NCI-H460 (cell line): ENCODE measurements at regions not wholly inside any gene's neighbourhood (a gene's known extent, or its start where the extent isn't known, plus 50 kb on each side); places are given as distances from the start of the nearest gene placed in this dataset.

Experiments used
- DNase-seq: peaks from one replicate; pipeline ENCODE4 v3.0.0-alpha.2; 2016; ENCODE audit warnings: low read depth; ENCODE audit errors: extremely low read depth

DNA sequence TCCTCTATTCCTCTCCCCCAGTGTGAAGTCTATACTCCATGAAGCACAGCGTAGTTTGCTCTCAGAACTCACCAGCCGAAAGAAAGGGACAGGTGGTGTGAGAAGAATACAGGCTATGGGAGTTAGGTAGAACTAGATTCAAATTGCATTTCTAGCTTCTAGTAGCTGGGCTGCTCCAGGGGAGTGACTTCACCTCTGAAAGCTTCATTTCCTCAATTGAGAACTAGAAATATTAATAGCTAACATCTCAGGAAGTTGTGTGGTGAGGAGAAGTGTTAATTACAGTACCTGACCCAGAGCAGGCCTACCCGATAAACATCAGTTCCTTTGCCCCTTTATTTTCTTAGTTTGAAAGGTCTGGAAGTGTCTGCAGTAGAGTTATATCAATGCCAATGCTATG lies 484.7 kb upstream of the TENM4 start:
- DNase-seq = no peak

DNA sequence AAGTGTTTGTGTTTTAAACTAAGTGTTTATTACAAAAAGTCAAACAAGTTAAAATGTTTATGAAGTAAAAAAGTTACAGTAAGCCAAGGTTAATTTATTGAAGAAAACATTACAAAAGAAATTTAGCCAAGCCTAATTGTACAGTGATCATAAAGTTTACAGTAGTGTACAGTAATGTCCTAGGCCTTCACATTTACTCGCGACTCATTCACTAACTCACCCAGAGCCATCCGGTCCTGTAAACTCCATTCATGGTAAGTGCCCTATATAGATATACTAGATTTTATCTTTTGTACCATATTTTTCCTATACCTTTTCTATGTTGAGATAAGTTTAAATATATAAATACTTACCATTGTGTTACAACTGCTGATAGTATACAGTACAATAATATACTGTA lies 481.8 kb upstream of the TENM4 start:
- DNase-seq = no peak

DNA sequence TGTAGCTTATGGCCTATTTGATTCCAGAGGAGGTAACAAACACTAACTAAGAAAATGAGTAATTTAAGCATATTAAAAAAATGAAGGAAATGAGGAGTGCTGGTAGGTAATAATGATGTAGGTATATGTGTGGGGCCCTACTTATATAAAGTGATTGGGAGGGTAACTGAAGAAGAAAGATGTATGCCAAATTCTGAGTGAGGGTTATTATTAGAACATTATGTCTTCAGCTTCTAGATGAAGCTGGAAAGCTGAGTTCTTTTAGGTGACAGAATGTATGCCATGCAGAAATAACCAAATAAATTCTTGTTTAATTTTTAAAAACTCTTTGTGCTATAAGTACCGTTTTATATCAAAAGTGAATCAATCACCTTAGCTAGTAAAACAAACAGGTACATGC lies 479.6 kb upstream of the TENM4 start:
- DNase-seq = no peak

DNA sequence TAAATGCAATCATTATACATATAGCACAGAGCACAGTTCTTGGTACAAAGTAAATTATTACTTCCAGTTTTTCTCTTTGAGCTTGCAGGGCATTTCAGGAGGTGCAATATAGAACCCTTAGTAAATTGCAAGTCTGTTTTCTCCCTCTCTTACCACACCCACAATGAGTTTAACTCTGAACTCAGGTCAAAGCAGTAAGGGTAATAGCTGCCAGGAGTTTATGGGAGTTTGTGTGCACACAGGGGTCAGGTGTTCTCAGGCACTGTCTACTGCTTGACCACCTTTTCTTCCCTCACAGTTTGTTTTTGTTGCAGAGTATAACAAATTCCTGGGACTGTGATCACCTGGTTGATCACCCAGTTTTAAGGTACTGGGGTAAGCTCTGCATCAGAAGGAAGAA lies 478.5 kb upstream of the TENM4 start:
- DNase-seq = no peak

DNA sequence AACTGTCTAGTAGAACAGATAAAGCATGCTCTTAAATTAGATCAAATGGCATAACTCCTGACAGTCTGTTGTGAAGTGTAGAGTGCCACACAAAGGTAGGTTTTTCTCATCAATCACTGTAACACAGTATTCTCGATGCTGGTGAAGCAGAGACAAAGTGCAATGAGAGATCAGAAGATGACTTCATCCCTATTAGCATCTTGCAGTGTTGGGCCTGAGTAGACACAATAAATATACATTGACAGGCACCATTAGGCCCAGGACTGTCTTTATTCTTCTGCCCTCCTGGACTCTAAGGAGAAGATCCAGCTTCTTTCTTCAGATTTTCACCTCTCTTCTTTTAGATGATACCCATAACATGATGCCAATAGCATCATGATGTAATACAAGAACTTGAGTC lies 478.0 kb upstream of the TENM4 start:
- no peak for DNase-seq

DNA sequence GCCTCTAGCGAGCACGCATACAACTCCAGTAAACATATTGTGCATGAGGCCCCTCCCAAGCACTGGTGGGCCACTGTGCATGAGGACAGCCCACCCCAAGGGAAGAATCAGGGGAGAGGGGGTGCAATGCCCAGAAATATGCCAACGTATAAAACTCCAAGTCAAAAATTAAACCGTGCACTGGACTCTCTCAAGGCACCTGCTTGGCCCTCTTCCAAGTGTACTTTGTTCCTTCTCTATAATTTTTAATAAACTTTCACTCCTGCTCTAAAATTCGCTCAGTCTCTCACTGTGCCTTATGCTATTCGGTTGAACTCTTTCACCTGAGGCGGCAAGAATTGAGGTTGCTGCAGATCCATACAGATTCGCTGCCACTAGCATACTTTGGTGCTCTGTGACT lies 465.3 kb upstream of the TENM4 start:
- no peak for DNase-seq

DNA sequence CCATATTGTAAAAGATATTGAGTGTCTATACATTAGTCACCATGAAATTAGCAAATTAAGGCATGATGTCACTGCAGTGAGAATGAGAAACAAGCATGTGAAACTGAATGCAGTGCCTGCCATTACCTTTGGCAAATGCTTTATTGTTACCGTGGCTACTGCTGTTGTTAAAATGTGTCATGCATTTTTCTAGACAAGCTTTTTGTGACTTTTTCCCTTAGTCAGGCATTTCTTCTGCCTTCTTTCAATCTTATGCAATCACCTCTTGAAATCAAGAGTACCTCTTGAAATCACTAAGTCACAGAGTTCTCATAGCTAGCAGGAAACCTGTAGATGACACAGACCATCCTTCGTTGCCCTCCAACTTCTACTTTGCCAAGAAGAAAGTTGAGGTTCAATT lies 461.7 kb upstream of the TENM4 start:
- DNase-seq = no peak

DNA sequence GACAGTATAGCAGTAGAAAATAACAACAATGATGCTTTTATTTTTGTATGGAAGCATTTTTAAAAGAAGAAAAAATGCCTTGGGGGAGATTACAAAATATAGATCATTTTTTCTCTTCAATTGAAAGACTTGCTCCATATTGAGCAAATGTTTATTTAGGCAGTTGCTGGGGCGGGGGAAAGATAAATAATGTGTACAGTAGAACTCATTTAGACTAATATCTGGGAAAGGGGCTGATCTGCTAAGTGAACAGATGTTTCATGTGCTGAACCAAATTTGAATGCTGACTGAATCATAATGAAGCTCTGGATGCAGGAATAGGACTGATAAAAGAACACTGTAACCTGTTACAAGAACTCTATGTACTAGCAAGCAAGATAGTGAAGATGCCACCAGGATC lies 457.1 kb upstream of the TENM4 start:
- no peak for DNase-seq

DNA sequence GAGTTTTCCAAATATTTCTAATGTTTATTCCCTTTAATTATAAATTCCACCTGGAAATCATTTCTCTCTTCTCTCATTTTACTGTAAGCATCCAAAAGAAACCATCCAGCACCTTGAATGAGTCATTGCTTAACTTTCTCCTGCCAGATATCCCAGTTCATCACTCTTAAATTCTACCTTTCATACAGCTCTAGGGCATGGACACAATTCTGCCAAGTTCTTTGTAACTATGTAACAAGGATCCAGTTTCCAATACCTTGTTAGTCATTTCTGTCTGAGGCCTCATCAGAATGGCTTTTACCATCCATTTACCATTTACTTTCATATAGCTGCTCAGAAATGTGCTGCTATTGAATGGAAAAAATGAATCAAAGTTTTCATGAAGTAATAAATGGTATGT lies 455.4 kb upstream of the TENM4 start:
- DNase-seq = no peak

DNA sequence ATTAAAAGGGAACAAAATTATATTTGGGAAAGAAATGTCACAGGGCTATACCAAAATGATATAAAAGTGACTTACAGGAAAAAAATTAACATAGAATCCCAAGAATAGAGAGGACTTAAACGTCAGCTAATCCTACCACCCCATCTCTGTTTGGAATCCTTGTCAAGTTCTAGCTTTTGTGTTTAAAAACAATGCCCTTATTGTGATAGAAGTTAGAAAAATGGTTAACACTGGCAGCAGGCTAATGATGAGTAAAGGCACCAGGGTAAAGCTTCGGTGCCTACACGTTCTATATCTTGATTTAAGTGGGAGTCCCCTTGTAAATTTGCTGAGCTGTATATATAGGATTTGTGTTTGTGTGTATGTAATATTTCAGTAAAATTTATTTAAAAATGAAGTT lies 453.3 kb upstream of the TENM4 start:
- DNase-seq = no peak

DNA sequence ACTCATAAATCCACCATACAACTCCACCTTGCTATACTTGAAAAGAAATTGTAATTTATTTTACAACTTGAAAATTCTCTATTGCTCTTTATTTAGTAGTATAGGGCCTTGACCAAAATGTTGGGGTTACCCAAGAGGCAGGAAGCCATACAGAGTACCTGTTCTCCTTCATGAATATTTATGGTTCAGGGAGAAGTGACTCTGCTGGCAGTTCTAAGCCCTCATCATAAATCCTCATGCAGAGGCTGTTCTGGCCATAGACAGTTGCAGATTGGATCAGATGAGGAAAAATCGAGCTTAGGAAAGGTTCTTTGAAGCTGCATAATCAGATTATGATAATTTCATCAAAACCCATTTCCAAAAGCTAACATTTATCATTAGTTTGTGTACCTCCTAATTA lies 449.4 kb upstream of the TENM4 start:
- no peak for DNase-seq

DNA sequence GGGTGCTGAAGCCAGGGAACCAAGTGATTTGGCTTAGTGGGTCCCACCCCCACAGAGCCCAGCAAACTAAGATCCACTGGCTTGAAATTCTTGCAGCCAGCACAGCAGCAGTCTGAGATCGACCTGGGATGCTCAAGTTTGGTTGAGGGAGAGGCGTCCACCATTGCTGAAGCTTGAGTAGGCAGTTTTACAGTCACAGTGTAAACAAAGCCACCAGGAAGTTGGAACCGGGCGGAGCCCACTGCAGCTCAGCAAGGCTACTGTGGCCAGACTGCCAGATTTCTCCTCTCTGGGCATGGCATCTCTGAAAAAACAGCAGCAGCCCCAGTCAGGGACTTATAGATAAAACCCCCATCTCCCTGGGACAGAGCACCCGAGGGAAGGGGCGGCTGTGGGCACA lies 424.1 kb upstream of the TENM4 start:
- no peak for DNase-seq

DNA sequence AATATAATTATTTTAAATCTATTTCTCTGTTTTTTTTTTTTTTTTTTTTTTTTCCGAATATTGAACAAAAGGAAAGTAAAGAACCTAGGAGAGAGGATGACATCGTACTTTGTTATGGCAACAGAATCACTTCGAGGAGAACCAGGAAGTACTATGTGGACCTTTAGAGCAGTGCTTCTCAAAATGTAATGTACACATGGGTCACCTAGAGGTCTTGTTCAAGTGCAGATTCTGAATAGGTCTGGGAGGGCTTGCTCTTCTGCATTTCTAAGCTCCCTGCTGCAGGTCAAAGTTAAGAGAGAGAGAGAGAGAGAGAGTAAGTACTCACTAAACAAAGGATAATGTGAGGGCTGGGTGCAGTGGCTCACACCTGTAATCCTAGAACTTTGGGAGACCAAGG lies 419.5 kb upstream of the TENM4 start:
- no peak for DNase-seq

DNA sequence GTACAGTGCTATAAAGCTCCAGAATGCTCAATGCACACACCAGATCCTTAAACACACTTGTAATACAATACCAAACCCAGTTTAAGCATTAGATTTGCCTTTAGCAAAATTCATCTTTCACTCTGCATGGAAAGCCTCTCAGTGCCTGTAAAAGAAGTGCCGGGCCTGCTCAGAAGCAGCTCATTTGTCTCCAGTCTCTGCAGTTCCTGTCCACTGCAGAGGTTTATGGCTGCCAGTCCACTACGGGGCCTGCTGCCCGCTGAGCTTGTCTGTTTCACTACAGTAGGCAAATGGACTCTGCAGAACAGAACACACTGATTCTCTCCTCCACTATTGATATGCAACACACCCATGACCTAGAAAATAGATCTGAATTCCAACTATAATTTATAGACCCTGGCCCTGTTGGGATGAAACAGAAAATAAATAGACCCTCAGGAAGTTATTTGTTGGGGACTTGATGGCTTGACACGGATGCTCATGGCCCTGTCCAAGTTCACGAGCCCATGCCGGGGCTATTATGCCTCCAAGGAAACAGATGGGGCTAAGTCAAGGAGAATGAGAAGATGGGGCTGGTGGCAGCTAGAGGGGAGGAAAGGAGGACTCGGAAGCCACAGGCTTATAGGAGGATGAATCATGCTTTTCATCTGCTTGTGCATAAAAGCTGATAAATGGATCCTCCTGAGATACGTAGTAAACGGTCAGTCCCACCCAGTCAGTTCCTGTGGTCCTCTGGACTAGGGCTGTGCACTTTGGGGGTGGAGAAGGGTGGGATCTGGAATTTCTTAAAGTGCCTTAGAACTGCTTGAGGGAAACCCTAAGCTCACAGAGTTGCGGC lies 416.8 kb upstream of the TENM4 start:
- DNase-seq = no peak

DNA sequence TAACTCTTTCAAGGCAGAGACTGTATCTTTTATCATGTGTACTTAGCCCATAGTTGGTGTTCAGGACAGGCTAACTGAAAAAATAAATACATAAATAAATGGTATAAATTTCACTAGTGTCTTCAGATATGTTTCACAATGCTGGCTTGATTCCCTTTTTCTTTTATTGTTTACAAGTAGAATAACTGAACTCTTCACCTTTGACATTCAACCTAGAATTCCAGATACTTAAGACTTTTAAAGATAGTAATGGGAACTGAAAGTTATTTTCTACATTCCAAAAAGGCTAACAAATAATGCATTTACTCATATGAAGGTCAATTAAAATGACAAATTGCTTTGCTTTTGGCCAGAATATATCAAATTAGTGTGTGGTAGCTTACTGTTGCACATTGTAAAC lies 411.3 kb upstream of the TENM4 start:
- DNase-seq = no peak

DNA sequence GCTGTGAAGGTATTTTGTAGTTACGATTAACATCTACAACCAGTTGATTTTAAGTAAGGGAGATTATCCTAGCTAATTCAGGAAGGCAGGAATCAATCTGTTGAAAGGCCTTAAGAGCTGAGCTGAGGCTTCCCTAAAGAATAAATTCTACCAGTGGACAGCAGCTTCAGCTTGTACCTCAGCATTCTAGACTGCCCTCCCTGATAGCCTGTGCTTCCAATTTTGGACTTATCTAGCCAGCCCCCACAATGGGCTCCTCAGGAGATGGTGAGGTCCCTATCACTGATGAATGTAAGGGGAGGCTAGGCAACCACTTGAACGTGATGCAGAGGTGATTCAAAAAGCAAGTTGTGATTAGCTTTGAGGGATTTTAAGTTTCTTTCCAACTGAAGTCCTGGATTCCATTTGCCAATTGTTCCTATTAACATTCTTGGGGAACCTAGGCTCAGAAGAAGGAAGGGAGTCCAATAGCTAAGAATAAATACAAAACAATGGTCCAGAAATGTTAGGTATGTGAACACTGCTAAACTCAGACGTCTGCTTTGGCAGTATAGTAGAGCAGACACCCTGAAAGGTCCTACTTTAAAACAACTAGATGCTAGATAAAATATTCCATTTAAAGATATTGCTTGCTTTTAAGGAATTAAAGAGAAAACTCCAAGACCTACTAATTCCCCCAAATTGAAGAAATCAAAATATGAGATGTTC lies 404.3 kb upstream of the TENM4 start:
- DNase-seq = no peak

DNA sequence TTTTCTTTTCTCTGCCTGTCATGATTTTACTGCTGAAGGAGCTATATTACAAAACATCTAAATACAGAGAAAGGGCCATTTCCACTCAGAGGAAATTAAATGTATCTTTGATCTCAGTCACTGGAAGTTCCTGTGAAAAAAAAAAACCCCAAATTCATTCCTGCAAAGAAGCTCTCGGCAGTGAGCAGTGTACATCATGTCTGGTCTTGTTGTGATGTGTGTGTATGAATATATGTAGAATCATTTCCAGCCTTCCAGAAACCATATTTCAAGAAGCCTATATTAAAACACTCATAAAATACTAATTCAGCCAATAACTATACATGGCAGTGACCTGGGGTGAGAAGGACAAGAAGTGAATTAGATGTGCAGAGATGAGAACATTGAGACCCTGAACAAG lies 393.2 kb upstream of the TENM4 start:
- no peak for DNase-seq

DNA sequence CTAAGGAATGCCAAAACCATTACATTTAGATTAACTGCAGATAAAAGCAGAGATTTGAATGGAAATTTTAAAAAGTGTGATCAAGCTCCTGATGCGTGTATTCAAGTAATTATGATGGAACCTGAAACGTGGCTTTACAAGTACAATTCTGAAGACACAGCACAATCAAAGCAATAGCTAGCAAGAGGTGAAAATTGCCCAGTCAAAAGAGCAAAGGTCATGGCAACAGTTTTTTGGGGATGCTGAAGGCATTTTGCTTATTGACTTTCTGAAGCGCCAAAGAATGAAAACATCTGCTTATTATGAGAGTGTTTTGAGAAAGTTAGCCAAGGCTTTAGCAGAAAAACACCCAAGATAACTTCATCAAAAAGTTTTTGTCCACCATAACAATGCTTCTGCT lies 389.6 kb upstream of the TENM4 start:
- DNase-seq = no peak

DNA sequence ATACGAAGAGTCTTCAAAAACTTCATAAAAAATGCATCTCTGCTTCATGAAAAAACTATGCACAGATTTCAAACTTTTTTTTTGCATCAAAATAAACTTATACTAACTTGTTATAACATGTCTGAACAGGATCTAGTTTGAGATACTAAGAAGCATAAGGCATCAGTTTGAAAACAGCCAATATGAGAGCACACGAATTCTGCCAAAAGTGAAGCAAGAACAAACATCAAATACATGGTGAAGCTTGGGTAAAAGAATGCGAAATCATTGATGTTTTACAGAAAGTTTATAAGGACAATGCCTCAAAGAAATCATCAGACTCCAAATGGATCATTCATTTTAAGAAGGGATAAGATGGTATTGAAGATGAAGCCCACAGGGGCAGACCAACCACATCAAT lies 389.1 kb upstream of the TENM4 start:
- DNase-seq = no peak

DNA sequence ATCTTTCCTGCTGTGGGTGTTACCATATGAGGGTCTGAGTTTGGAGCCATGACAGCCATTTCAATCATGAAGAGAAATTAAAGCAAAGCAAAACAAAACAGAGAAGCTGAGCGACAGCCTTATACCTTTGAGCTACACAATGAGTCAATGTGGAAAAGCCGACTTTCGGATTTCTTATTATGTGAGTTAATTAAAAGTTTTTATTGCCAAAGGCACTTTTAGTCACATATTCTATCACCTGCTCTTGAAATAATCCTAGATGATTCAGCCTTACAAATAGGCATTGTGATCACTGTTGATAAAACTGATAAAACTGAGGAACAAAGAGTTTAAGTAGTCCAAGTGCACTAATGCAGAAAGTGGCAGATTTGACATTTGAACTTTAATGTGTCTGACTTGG lies 381.9 kb upstream of the TENM4 start:
- no peak for DNase-seq

DNA sequence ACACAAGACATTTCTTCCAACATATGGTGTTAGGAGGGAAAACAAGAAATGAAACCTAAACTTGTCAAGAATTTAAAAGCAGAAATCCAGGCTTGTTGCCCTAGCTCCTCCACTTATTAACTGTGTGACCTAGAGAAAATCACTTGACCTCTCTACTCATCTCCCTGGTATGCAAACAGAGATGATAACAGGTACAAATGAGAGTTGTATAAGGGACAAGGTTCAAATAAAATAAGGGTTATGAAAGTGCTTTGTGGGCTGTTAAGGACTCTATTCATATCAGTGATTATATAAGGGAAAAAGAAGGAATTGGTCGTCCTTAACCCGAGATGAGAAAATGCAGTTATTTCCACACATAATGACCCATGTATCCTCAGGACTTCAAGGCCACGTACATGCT lies 372.7 kb upstream of the TENM4 start:
- no peak for DNase-seq

DNA sequence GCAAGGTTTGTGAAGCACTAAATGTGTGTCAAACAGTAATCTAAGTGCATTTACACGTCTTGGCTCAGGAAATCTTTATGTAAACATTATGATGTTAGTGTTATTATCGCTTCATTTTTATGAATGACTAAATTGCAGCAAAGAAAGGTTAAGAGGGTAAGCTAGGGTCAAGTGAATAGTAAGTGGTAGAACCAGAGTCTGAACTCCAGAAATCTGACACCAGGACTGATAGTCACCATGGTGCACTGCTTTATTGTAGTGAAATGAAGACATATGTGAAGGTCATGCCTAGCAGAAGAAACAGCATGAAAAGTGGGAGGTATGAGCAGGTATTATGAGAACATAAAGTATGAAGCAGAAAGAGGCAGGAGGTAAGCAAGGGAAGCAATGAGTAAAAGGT lies 368.7 kb upstream of the TENM4 start:
- no peak for DNase-seq

DNA sequence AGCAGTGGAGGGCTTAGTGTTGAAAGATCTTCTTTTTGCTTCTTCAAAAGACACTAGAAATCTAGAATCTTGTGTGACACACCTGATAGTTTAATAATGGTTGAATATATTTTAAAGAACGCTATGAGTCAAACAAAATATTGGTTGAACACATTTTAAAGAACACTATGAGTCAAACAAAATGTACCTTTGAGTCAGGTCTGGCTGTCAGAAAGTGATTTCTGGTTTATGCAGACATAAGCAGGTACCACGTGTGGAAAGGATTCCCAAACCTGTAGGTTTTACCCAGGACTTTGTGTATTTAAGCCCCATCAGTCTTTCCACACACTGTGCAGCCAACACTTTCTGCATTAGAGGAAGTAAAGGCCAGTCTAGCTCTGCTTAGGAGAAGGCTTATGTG lies 366.7 kb upstream of the TENM4 start:
- DNase-seq = no peak
